ENCODE measurements at regions not wholly inside any gene's neighbourhood (a gene's known extent, or its start where the extent isn't known, plus 50 kb on each side); places are given as distances from the start of the nearest gene placed in this dataset.

GRCh38 chr21:38136201-38136600, 120.6 kb upstream of the KCNJ15 start:
- TF ChIP-seq EZH2 (IDR thresholded peaks at IDR 0.05; ENCODE audit: borderline replicate concordance, low read length), result no peak
- TF ChIP-seq CTCF (IDR thresholded peaks at IDR 0.05; ENCODE audit: low read length), result no peak
- Histone ChIP-seq H3K9ac (ENCODE audit: low read length) (no peak overlapping the region), H3K36me3 (ENCODE audit: insufficient read depth, low read length) (no peaks in the 10 kb centered on the region), H3K27me3 (ENCODE audit: insufficient read depth, low read length) (no peaks in the 10 kb centered on the region), H3K4me2 (ENCODE audit: low read length) (no peak overlapping the region), H3K9me2 (ENCODE audit: low read depth, low read length) (no peaks in the 10 kb centered on the region), H3K4me3 (ENCODE audit: low read depth, low read length, poor library complexity, severe bottlenecking) (no peak overlapping the region), H4K20me1 (ENCODE audit: insufficient read depth, low read length) (no peaks in the 10 kb centered on the region), H3K27ac (ENCODE audit: low read depth, low read length, poor library complexity, severe bottlenecking) (no peak overlapping the region), H3K4me1 (ENCODE audit: insufficient read depth, low read length, severe bottlenecking) (no peaks in the 10 kb centered on the region), H3K9me3 (ENCODE audit: low read length) (no peaks in the 10 kb centered on the region), H3K79me2 (ENCODE audit: insufficient read depth, low read length) (no peaks in the 10 kb centered on the region), H3F3A (ENCODE audit: insufficient read depth, low read length) (no peaks in the 10 kb centered on the region), H2AFZ (ENCODE audit: low read length) (no peak overlapping the region)

- Histone ChIP-seq H4K20me1 (ENCODE audit: insufficient read depth, low read length) (no peaks in the 10 kb centered on the region), H3K27ac (ENCODE audit: low read depth, low read length, poor library complexity, severe bottlenecking) (no peak overlapping the region), H3K79me2 (ENCODE audit: insufficient read depth, low read length) (no peaks in the 10 kb centered on the region), H3K4me2 (ENCODE audit: low read length) (no peak overlapping the region), H3F3A (ENCODE audit: insufficient read depth, low read length) (no peaks in the 10 kb centered on the region), H3K9me2 (ENCODE audit: low read depth, low read length) (no peaks in the 10 kb centered on the region), H3K9me3 (ENCODE audit: low read length) (no peaks in the 10 kb centered on the region), H3K9ac (ENCODE audit: low read length) (no peak overlapping the region), H3K4me1 (ENCODE audit: insufficient read depth, low read length, severe bottlenecking) (no peaks in the 10 kb centered on the region), H3K36me3 (ENCODE audit: insufficient read depth, low read length) (no peaks in the 10 kb centered on the region), H3K4me3 (ENCODE audit: low read depth, low read length, poor library complexity, severe bottlenecking) (no peak overlapping the region), H3K27me3 (ENCODE audit: insufficient read depth, low read length) (no peaks in the 10 kb centered on the region), H2AFZ (ENCODE audit: low read length) (no peak overlapping the region)
- TF ChIP-seq EZH2 (IDR thresholded peaks at IDR 0.05; ENCODE audit: borderline replicate concordance, low read length), result no peak
- no peak for TF ChIP-seq CTCF (IDR thresholded peaks at IDR 0.05; ENCODE audit: low read length)
Observed at GRCh38 chr21:38139380-38140168, 117.2 kb upstream of the KCNJ15 start.

- no peaks in the 10 kb centered on the region for H3F3A ChIP-seq (ENCODE audit: insufficient read depth, low read length)
- H3K9ac ChIP-seq (ENCODE audit: low read length), result no peak overlapping the region
- H3K27ac ChIP-seq (ENCODE audit: low read depth, low read length, poor library complexity, severe bottlenecking), result no peak overlapping the region
- no peaks in the 10 kb centered on the region for H4K20me1 ChIP-seq (ENCODE audit: insufficient read depth, low read length)
- no peak overlapping the region for H2AFZ ChIP-seq (ENCODE audit: low read length)
- no peak overlapping the region for H3K4me3 ChIP-seq (ENCODE audit: low read depth, low read length, poor library complexity, severe bottlenecking)
- H3K79me2 ChIP-seq (ENCODE audit: insufficient read depth, low read length), result no peaks in the 10 kb centered on the region
- no peaks in the 10 kb centered on the region for H3K9me2 ChIP-seq (ENCODE audit: low read depth, low read length)
- no peak for TF ChIP-seq EZH2 (IDR thresholded peaks at IDR 0.05; ENCODE audit: borderline replicate concordance, low read length)
- TF ChIP-seq CTCF (IDR thresholded peaks at IDR 0.05; ENCODE audit: low read length), result no peak
- H3K4me2 ChIP-seq (ENCODE audit: low read length), result no peak overlapping the region
- H3K4me1 ChIP-seq (ENCODE audit: insufficient read depth, low read length, severe bottlenecking), result no peaks in the 10 kb centered on the region
- H3K36me3 ChIP-seq (ENCODE audit: insufficient read depth, low read length), result no peaks in the 10 kb centered on the region
- no peaks in the 10 kb centered on the region for H3K27me3 ChIP-seq (ENCODE audit: insufficient read depth, low read length)
- H3K9me3 ChIP-seq (ENCODE audit: low read length), result no peaks in the 10 kb centered on the region
Observed at GRCh38 chr21:38140207-38140903, 116.4 kb upstream of the KCNJ15 start.

Measured in OCI-LY1 (cell line).